HCT116 (cell line): ENCODE measurements at regions not wholly inside any gene's neighbourhood (a gene's known extent, or its start where the extent isn't known, plus 50 kb on each side); places are given as distances from the start of the nearest gene placed in this dataset.

Experiments used
- ATAC-seq: fragments of 200-7000 bp; cut with Tn5 transposase; 2 replicates; pipeline ENCODE4 v1.9.1; 2020; ENCODE audit warnings: mild to moderate bottlenecking, moderate library complexity
- BruUV-seq: library from RNA; stranded (reverse); fragments of 400-500 nt; replicated peaks from 2 replicates; lab custom pipeline; 2021; lab: Mats Ljungman, UMichigan
- CTCF ChIA-PET: fragments of 300-600 bp; sonication (Branson Sonifier 250); formaldehyde crosslinking; loops from one replicate; lab custom pipeline; 2021; ENCODE audit warnings: antibody characterized with exemption; lab: Charles Lee
- POLR2A ChIA-PET: fragments of 300-600, 350-600 bp; sonication (Branson Sonifier 250); formaldehyde crosslinking; loops from one replicate; lab custom pipeline; 2021; ENCODE audit warnings: antibody characterized with exemption; lab: Charles Lee
- RAD21 ChIA-PET, 2 experiments: fragments of 300-600 bp; sonication (Branson Sonifier 250); formaldehyde crosslinking; loops; one replicate each; lab custom pipeline; 2023; ENCODE audit warnings: low total read pairs in 2 of 2; ENCODE audit not compliant: uncharacterized antibody in 2 of 2, unreplicated experiment in 2 of 2, low non-redundant PET in 1 of 2; lab: Charles Lee
- DNase-seq: peaks from one replicate; pipeline ENCODE4 v3.0.0-alpha.2; 2010; ENCODE audit warnings: low read depth, low spot score
- H2AFZ ChIP-seq: fragments of 200-600 bp; shearing (Covaris generic), sonication (generic); 2 replicates; pipeline ENCODE4 v1.6.1; 2017; ENCODE audit warnings: low read depth, mixed run types, mixed read lengths, antibody characterized with exemption, low read length; ENCODE audit not compliant: poor library complexity, severe bottlenecking
- H3K27ac ChIP-seq: 2 replicates; pipeline ENCODE4 v1.5.1; 2012; ENCODE audit warnings: low read depth, low read length
- H3K27me3 ChIP-seq: fragments of 200-600 bp; sonication (generic); 2 replicates; pipeline ENCODE4 v1.6.1; 2016; ENCODE audit warnings: mixed run types, low read length, mixed read lengths; ENCODE audit not compliant: insufficient read depth
- H3K36me3 ChIP-seq, 2 experiments: fragments of 200-500 bp in 1 of 2; fragments of 200-600 bp in 1 of 2; sonication (Bioruptor generic) in 1 of 2; sonication (generic) in 1 of 2; 2 replicates each; pipeline versions ENCODE4 v1.5.1 to v1.6.1; 2014 to 2016; ENCODE audit warnings: low read length in 2 of 2, inconsistent platforms in 1 of 2, mixed read lengths in 1 of 2, mixed run types in 1 of 2; ENCODE audit not compliant: insufficient read depth in 2 of 2, control insufficient read depth in 1 of 2
- H3K4me1 ChIP-seq, 2 experiments: fragments of 200-600 bp in 1 of 2; sonication (generic) in 1 of 2; 2 replicates each; pipeline versions ENCODE4 v1.5.1 to v1.6.1; 2012 to 2017; ENCODE audit warnings: low read length in 2 of 2, inconsistent platforms in 1 of 2, mild to moderate bottlenecking in 1 of 2, mixed read lengths in 1 of 2, mixed run types in 1 of 2, moderate library complexity in 1 of 2; ENCODE audit not compliant: insufficient read depth in 2 of 2, control insufficient read depth in 1 of 2
- H3K4me2 ChIP-seq: fragments of 200-600 bp; sonication (generic); 2 replicates; pipeline ENCODE4 v1.6.1; 2017; ENCODE audit warnings: mixed run types, low read length, mixed read lengths
- H3K4me3 ChIP-seq, 2 experiments: fragments of 200-600 bp in 1 of 2; sonication (generic) in 1 of 2; replicated peaks in 1 of 2; 2 replicates each; pipeline ENCODE4 v1.5.1; 2011 to 2016; ENCODE audit warnings: low read length in 2 of 2, control low read depth in 1 of 2, low read depth in 1 of 2, mild to moderate bottlenecking in 1 of 2, mixed read lengths in 1 of 2, mixed run types in 1 of 2
- H3K79me2 ChIP-seq: fragments of 200-600 bp; sonication (generic); 2 replicates; pipeline ENCODE4 v1.6.1; 2017; ENCODE audit warnings: mild to moderate bottlenecking, mixed run types, low read length, moderate library complexity, mixed read lengths; ENCODE audit not compliant: insufficient read depth
- H3K9ac ChIP-seq: fragments of 200-600 bp; sonication (generic); 2 replicates; pipeline ENCODE4 v1.6.1; 2016; ENCODE audit warnings: low read length, mixed read lengths
- H3K9me2 ChIP-seq: fragments of 200-600 bp; sonication (generic), shearing (Covaris generic); 2 replicates; pipeline ENCODE4 v1.6.1; 2017; ENCODE audit warnings: mixed run types, mild to moderate bottlenecking, moderate library complexity; ENCODE audit not compliant: insufficient read depth
- H3K9me3 ChIP-seq, 2 experiments: fragments of 200-500 bp in 1 of 2; fragments of 200-600 bp in 1 of 2; sonication (Bioruptor generic) in 1 of 2; sonication (generic) in 1 of 2; 2 replicates each; pipeline ENCODE4 v1.6.1; 2014 to 2017; ENCODE audit warnings: low read length in 2 of 2, mixed read lengths in 2 of 2, inconsistent platforms in 1 of 2, low read depth in 1 of 2, mild to moderate bottlenecking in 1 of 2, mixed run types in 1 of 2, moderate library complexity in 1 of 2; ENCODE audit not compliant: control insufficient read depth in 1 of 2, insufficient read depth in 1 of 2
- H4K20me1 ChIP-seq: fragments of 200-600 bp; sonication (generic), shearing (Covaris generic); 2 replicates; pipeline ENCODE4 v1.6.1; 2017; ENCODE audit warnings: mixed run types, mild to moderate bottlenecking, moderate library complexity; ENCODE audit not compliant: insufficient read depth
- CBX3 ChIP-seq: IDR thresholded peaks from 2 replicates; pipeline ENCODE4 v1.6.1; 2012; ENCODE audit warnings: low read depth
- CEBPB ChIP-seq: IDR thresholded peaks from 2 replicates; pipeline ENCODE4 v1.6.1; 2012; ENCODE audit warnings: low read depth
- CTCF ChIP-seq, 3 experiments: fragments of 200-600 bp in 1 of 3; sonication (generic) in 1 of 3; IDR thresholded peaks in 2 of 3; conservative IDR thresholded peaks in 1 of 3; 2 replicates each; pipeline ENCODE4 v1.5.1; 2012 to 2017; ENCODE audit warnings: low read depth in 2 of 3, low read length in 2 of 3, antibody characterized with exemption in 1 of 3, borderline replicate concordance in 1 of 3, control low read depth in 1 of 3, mild to moderate bottlenecking in 1 of 3, mixed read lengths in 1 of 3, mixed run types in 1 of 3, moderate library complexity in 1 of 3; ENCODE audit not compliant: insufficient read depth in 1 of 3
- ELF1 ChIP-seq: IDR thresholded peaks from 2 replicates; pipeline ENCODE4 v1.6.1; 2012; ENCODE audit warnings: low read depth, borderline replicate concordance
- EZH2 ChIP-seq: fragments of 200-600 bp; sonication (generic); IDR thresholded peaks from 2 replicates; pipeline ENCODE4 v1.6.1; 2017; ENCODE audit warnings: antibody characterized with exemption, mixed run types
- EZH2phosphoT487 ChIP-seq: fragments of 200-600 bp; IDR thresholded peaks from 2 replicates; pipeline ENCODE4 v1.6.1; 2018; ENCODE audit warnings: antibody characterized with exemption, borderline replicate concordance
- FOSL1 ChIP-seq: IDR thresholded peaks from 2 replicates; pipeline ENCODE4 v1.6.1; 2012; ENCODE audit warnings: low read depth
- JUND ChIP-seq: IDR thresholded peaks from 2 replicates; pipeline ENCODE4 v1.6.1; 2012
- SP1 ChIP-seq: IDR thresholded peaks from 2 replicates; pipeline ENCODE4 v1.6.1; 2012; ENCODE audit warnings: low read depth
- SRF ChIP-seq: IDR thresholded peaks from 2 replicates; pipeline ENCODE4 v1.6.1; 2012; ENCODE audit warnings: low read depth
- intact Hi-C: fragments of 100-400 bp; cut with micrococcal nuclease; formaldehyde crosslinking; loops from 2 replicates; pipeline ENCODE4 v1.10.0; 2022
- TF ChIP-seq, protein P1 (sequence below): IDR thresholded peaks from 2 replicates; pipeline ENCODE4 v1.6.1; 2011; ENCODE audit warnings: mild to moderate bottlenecking, low read length, moderate library complexity; ENCODE audit not compliant: insufficient replicate concordance; ENCODE audit errors: extremely low read depth
- TF ChIP-seq, protein P2 (sequence below): IDR thresholded peaks from 2 replicates; pipeline ENCODE4 v1.6.1; 2012
- TF ChIP-seq, protein P3 (sequence below): IDR thresholded peaks from 2 replicates; pipeline ENCODE4 v1.6.1; 2012; ENCODE audit warnings: low read depth
- TF ChIP-seq, protein P4 (sequence below): IDR thresholded peaks from 2 replicates; pipeline ENCODE4 v1.6.1; 2012

DNA sequence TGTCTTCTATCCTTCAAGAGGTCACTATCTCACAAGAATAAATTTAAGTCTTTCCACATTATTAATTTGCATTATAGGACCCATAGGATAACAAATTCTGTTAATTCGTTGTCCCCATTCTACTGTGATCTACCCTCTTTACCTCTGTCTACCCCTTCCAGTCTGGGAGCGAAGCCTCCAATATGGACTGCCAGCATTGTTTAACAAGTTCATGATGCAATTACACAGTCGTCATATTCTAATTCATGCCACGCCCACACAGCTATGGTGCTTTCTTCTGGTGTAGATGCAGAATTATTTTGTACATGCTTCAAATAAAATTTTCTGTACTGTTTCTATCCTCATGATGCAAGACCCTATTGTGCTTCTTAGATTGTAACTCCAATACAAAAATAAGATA lies 178.3 kb upstream of the PALMD start:
- Histone ChIP-seq H3K9me2 (no peaks in the 10 kb centered on the region), H3K4me1 (no peaks in the 10 kb centered on the region), H4K20me1 (no peaks in the 10 kb centered on the region), H3K9me3 (no peaks in the 10 kb centered on the region), H3K4me2 (no peak overlapping the region), H3K27me3 (no peaks in the 10 kb centered on the region), H3K4me3 (no peak overlapping the region), H3K36me3 (no peaks in the 10 kb centered on the region), H3K9ac (no peak overlapping the region), H3K27ac (no peak overlapping the region), H2AFZ (no peak overlapping the region), H3K79me2 (no peaks in the 10 kb centered on the region)
- TF ChIP-seq SP1 (no peak), CTCF (IDR thresholded peaks at IDR 0.05 in 2 of 3, conservative IDR thresholded peaks at IDR 0.05 in 1 of 3; ENCODE audit: borderline replicate concordance in 1 of 3, insufficient read depth in 1 of 3, low read depth in 2 of 3, low read length in 2 of 3) (no peak), SRF (no peak)
- TF ChIP-seq, protein P1, sequence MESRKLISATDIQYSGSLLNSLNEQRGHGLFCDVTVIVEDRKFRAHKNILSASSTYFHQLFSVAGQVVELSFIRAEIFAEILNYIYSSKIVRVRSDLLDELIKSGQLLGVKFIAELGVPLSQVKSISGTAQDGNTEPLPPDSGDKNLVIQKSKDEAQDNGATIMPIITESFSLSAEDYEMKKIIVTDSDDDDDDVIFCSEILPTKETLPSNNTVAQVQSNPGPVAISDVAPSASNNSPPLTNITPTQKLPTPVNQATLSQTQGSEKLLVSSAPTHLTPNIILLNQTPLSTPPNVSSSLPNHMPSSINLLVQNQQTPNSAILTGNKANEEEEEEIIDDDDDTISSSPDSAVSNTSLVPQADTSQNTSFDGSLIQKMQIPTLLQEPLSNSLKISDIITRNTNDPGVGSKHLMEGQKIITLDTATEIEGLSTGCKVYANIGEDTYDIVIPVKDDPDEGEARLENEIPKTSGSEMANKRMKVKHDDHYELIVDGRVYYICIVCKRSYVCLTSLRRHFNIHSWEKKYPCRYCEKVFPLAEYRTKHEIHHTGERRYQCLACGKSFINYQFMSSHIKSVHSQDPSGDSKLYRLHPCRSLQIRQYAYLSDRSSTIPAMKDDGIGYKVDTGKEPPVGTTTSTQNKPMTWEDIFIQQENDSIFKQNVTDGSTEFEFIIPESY, result no peak
- BruUV-seq, result no TSS peak
- CTCF ChIA-PET, result no interaction called here
- ATAC-seq (no peak), DNase-seq (no peak)
- RAD21 ChIA-PET, result no interaction called here
- intact Hi-C loops, result loop anchor here (2.0 kb wide), 1 partner anchor 23 kb away; no protein-coding TSS in a partner anchor
- POLR2A ChIA-PET, result no interaction called here

DNA sequence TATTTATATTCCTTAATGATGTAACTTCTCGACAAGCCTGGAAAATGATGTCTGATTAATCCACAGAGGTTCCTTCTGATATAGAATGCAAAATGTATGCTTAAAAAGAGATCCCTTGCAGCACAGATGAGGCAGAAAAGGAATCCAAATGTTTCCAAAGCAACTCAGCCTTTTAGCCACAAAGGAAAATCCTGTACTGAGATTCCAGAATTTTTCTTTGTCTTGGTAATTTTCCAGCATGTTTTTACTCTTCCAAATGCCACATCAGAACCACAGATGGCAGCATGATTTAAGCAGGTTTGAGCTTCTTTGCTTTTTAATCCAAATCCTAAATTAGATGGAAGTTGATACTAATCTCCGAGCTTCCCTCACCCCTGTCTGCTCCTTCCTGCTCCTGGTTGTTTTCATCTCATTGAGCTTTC lies 176.4 kb upstream of the PALMD start:
- no peaks in the 10 kb centered on the region for H3K36me3 ChIP-seq
- H3K27me3 ChIP-seq, result no peaks in the 10 kb centered on the region
- H4K20me1 ChIP-seq, result no peaks in the 10 kb centered on the region
- no peaks in the 10 kb centered on the region for H3K9me3 ChIP-seq
- H3K4me1 ChIP-seq, result no peaks in the 10 kb centered on the region
- intact Hi-C loops, result loop anchor here (2.0 kb wide), 1 partner anchor 21 kb away; no protein-coding TSS in a partner anchor
- ChIA-PET POLR2A (no interaction called here), CTCF (interaction anchor here (1.2 to 2.0 kb wide), 2 partner anchors 11 to 12 kb away, joined by 3 to 6 read pairs; no protein-coding TSS in a partner anchor), RAD21 (no interaction called here)
- ATAC-seq (no peak), DNase-seq (no peak)
- no peak overlapping the region for H3K9ac ChIP-seq
- no peak overlapping the region for H3K4me3 ChIP-seq
- no peak overlapping the region for H2AFZ ChIP-seq
- H3K9me2 ChIP-seq, result no peaks in the 10 kb centered on the region
- H3K4me2 ChIP-seq, result no peak overlapping the region
- H3K79me2 ChIP-seq, result no peaks in the 10 kb centered on the region
- no peak overlapping the region for H3K27ac ChIP-seq
- no TSS peak for BruUV-seq
- TF ChIP-seq ELF1, result no peak
- TF ChIP-seq, protein P2, sequence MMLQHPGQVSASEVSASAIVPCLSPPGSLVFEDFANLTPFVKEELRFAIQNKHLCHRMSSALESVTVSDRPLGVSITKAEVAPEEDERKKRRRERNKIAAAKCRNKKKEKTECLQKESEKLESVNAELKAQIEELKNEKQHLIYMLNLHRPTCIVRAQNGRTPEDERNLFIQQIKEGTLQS, result no peak
- TF ChIP-seq, protein P3, sequence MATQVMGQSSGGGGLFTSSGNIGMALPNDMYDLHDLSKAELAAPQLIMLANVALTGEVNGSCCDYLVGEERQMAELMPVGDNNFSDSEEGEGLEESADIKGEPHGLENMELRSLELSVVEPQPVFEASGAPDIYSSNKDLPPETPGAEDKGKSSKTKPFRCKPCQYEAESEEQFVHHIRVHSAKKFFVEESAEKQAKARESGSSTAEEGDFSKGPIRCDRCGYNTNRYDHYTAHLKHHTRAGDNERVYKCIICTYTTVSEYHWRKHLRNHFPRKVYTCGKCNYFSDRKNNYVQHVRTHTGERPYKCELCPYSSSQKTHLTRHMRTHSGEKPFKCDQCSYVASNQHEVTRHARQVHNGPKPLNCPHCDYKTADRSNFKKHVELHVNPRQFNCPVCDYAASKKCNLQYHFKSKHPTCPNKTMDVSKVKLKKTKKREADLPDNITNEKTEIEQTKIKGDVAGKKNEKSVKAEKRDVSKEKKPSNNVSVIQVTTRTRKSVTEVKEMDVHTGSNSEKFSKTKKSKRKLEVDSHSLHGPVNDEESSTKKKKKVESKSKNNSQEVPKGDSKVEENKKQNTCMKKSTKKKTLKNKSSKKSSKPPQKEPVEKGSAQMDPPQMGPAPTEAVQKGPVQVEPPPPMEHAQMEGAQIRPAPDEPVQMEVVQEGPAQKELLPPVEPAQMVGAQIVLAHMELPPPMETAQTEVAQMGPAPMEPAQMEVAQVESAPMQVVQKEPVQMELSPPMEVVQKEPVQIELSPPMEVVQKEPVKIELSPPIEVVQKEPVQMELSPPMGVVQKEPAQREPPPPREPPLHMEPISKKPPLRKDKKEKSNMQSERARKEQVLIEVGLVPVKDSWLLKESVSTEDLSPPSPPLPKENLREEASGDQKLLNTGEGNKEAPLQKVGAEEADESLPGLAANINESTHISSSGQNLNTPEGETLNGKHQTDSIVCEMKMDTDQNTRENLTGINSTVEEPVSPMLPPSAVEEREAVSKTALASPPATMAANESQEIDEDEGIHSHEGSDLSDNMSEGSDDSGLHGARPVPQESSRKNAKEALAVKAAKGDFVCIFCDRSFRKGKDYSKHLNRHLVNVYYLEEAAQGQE, result no peak
- TF ChIP-seq CEBPB, result no peak
- no peak for TF ChIP-seq EZH2phosphoT487
- TF ChIP-seq, protein P4, sequence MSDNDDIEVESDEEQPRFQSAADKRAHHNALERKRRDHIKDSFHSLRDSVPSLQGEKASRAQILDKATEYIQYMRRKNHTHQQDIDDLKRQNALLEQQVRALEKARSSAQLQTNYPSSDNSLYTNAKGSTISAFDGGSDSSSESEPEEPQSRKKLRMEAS, result no peak
- TF ChIP-seq FOSL1, result no peak
- no peak for TF ChIP-seq JUND
- no peak for TF ChIP-seq EZH2
- no peak for TF ChIP-seq CBX3
